RWPE1 (cell line): ENCODE measurements at regions not wholly inside any gene's neighbourhood (a gene's known extent, or its start where the extent isn't known, plus 50 kb on each side); places are given as distances from the start of the nearest gene placed in this dataset.

ENCODE experiments used
- CTCF ChIA-PET: fragments of 350-600 bp; sonication (Branson Sonifier 250); formaldehyde crosslinking; extraction: SDS; loops from one replicate; lab custom pipeline; 2021; lab: Yijun Ruan, JAX
- POLR2A ChIA-PET: fragments of 400-600 bp; formaldehyde crosslinking; extraction: SDS; loops from one replicate; lab custom pipeline; 2020; ENCODE audit warnings: antibody characterized with exemption; ENCODE audit not compliant: low non-redundant PET; lab: Yijun Ruan, JAX
- DNase-seq: peaks from one replicate; pipeline ENCODE4 v3.0.0; 2012; ENCODE audit warnings: low spot score
- H3K27ac ChIP-seq: fragments of 450-650 bp; 2 replicates; pipeline ENCODE4 v1.5.1; 2017
- CTCF ChIP-seq: fragments of 450-650 bp; conservative IDR thresholded peaks from 2 replicates; pipeline ENCODE4 v1.5.1; 2017; ENCODE audit warnings: low read depth, mild to moderate bottlenecking

GRCh38 chr18:55908901-55909366, 320.9 kb upstream of the TCF4 start:
- no peak for TF ChIP-seq CTCF
- DNase-seq = no peak
- ChIA-PET CTCF (no interaction called here), POLR2A (no interaction called here)
- H3K27ac ChIP-seq = no peak overlapping the region

- no peak for DNase-seq
- H3K27ac ChIP-seq = no peak overlapping the region
- no peak for TF ChIP-seq CTCF
- ChIA-PET POLR2A (no interaction called here), CTCF (interaction anchor here (0.6 kb wide), 1 partner anchor 680 kb away, joined by 3 read pairs; no protein-coding TSS in a partner anchor)
Observed at GRCh38 chr18:55907453-55908175, 319.6 kb upstream of the TCF4 start.

- DNase-seq = peak; percentile 3
- no peak for TF ChIP-seq CTCF
- CTCF ChIA-PET = no interaction called here
Observed at GRCh38 chr18:55906536-55906935, 318.5 kb upstream of the TCF4 start.

GRCh38 chr18:55903911-55904310, 315.9 kb upstream of the TCF4 start:
- H3K27ac ChIP-seq = no peak overlapping the region
- POLR2A ChIA-PET = no interaction called here
- DNase-seq = no peak
- CTCF ChIA-PET = no interaction called here
- no peak for TF ChIP-seq CTCF

More at GRCh38 chr18:55906536-55906935, 318.5 kb upstream of the TCF4 start:
- H3K27ac ChIP-seq = no peak overlapping the region
- POLR2A ChIA-PET = no interaction called here

GRCh38 chr18:55900380-55900779, 312.4 kb upstream of the TCF4 start:
- DNase-seq = no peak
- POLR2A ChIA-PET = no interaction called here
- no peak for TF ChIP-seq CTCF
- CTCF ChIA-PET = no interaction called here
- H3K27ac ChIP-seq = no peak overlapping the region

- no peak overlapping the region for H3K27ac ChIP-seq
- CTCF ChIA-PET = interaction anchor here (0.5 to 0.6 kb wide), 2 partner anchors 499 to 659 kb away, joined by 3 to 6 read pairs; no protein-coding TSS in a partner anchor
- no peak for DNase-seq
- POLR2A ChIA-PET = no interaction called here
- no peak for TF ChIP-seq CTCF
Observed at GRCh38 chr18:55897091-55897689, 309.2 kb upstream of the TCF4 start.
